ENCODE measurements at regions not wholly inside any gene's neighbourhood (a gene's known extent, or its start where the extent isn't known, plus 50 kb on each side); places are given as distances from the start of the nearest gene placed in this dataset.
"Not testable (repeated sequence)": the region's sequence is repeated elsewhere in the genome, so short reads cannot be mapped to it uniquely, and the experiment has no call there.

DNA sequence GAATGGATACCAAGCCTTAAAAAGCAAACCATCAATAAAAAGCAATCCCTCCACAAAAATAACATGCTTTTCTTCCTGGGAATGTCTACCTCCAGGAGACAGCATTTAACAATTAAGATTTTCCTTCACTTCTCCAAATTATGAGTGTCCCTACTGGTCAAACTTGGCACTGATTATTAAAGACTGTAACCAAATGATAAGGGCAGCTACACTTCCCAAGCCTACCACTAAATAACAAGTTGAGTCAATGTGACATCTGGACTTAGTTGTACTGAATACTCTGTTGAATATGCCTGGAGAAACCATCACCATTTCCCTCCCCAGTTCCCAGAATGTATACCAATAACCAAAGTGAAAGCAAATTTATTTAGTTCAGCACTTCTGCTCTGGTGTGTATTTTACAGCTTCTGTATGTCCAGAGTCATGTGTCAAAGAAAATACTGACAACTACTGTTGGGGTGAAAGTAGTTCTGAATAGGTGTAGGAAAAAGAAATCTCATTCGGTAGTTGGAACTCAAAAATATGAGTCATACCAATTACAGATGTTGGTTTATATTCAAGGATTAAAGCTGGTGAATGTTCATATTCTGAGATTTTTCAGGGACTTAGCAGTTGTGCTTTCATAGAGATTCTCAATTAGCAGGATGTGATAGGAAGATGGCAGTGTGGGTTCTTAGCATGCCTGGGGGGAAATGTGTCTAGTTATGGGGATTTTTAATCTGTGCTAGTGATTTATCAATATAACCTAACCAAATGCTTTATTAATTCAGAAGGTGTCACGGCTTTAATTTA is 1291.6 kb upstream of the GYPC start:
- DNase-seq (ENCODE audit: low spot score), result no peak

DNA sequence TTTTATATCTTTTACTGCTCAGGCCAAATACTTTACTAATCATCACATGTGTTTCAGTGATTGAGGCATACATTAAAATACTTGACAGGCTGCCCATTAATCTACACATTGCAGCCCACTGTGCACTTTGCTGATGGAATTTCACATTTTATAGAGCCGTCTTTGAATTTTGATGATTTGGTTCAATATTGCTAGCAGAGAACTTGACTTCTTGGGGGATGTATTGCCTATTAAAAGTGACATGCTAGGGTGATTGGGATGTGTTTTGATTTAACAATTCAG is 1291.0 kb upstream of the GYPC start:
- DNase-seq (ENCODE audit: low spot score), result no peak

DNA sequence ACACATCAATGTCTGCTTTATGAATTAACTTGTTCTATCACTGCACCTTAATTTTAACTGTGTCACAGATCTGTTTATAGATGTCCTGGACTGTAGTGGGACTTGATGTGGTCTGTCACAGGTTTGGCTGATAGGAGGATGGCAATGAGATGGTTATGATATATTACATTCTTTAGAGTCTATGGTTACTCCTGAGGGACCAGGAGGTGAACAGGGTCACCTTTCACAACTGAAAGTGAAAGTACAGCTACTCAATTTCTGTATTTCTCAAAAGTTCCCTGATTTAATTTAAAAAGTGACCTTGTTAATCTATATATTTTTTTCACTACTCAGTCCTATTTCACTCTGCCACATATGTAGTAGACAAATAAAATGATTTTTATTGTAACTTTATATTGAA is 1284.1 kb upstream of the GYPC start:
- no peak for DNase-seq (ENCODE audit: low spot score)

DNA sequence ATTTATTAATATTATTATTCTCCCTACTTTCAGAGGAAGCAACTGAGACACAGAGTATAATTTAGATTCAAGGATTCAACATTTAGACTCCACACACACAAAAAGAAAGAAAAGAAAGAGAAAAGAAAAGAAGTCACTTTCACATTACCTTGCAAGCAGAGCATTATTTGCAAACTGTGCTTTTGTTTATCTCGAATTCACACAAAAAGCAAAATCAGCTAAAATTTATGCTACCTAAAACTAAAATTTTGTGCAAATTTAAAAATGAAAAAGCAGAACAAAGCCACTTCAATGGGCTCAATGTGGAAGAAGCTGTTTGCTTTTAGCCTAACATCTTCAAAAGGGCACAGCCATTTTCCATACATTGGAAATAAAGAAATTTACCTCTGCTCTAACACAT is 1282.7 kb upstream of the GYPC start:
- no peak for DNase-seq (ENCODE audit: low spot score)

DNA sequence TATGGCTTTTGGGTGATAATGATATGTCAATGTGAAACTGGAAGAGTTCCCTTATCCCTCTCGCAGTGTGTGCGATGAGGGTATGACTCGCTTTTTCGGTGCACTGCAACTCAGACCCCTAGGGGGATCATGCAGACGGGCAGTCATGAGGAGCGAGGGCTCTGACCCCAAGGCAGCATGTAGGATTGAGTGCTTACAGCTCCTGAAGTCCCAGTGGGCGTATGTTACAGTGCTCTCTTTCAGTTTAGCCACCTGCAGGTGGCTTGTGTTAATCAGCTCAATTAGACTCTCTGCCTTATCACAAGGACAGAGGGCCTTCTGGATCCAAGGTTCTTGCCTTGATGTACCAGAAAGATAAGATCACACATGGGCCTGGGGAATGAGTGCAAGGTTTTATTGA is 1269.9 kb upstream of the GYPC start:
- DNase-seq (ENCODE audit: low spot score), result no peak

DNA sequence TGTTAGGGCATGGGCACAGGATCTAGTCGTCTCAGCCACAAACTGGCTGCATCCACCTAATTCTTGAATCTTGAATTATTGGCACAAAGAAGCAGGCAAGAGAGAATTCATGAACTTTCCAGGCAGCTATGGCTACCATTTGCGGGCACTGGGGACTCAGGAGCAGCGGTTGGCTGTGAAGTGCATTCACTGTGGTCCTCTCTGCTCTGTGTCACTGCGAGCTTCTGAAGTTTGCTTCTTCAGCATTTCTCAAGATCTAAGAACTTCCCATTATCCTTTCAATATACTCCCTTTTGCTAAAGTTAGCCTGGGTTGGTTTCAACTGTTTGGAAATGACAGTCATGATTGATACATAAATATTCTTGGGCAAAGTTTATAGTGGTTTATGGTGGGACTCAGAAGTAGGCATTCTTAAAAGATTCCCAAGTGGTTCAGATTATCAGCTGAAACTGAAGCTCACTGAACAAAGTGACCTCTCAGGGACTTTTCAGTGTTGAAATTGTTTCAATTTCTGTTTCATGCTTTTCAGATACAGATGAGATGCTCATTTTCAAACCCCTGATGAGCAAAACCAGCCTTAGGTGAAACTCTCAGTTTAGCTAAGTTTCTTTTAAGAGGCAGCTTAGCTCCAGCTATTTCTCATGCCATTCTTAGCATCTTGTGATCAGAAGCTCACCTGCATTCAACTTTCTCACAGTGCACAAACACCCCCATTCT is 1258.3 kb upstream of the GYPC start:
- no peak for DNase-seq (ENCODE audit: low spot score)

DNA sequence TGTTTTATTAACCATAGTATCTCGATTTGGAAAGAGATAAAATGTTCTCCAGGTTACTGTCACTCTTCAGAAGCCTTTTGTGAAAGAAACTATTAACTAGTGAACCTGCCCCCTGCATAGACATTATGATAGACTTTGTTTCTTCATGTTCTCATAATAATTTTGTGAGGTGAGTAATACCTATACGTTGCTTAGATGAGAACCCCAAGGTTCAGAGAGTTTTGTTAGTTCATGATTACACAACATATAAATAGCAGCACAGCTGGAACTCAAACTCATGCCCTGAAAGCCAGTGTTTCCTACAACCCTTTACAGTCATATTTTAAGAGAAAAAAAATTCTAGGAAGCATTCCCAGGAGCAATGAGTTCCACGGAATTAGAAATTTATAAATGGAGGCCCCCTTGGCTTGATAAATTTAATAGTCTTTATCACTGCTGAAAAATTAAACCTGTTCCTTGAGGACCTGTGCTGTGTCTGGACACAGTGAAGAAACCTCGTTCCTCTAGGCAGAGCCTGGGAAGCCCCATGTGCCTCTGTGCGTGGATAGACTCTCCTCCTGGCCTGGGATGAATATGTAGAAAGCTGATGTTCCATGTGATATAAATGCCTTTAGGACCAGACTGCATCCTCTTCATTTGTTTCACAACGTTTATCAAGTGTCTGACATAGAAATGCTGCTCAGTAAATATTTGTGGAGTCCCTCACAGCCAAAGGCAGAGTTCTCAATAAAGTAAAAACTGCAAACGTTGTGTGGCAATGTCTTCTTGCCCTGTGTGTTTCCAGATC is 1257.0 kb upstream of the GYPC start:
- no peak for DNase-seq (ENCODE audit: low spot score)

DNA sequence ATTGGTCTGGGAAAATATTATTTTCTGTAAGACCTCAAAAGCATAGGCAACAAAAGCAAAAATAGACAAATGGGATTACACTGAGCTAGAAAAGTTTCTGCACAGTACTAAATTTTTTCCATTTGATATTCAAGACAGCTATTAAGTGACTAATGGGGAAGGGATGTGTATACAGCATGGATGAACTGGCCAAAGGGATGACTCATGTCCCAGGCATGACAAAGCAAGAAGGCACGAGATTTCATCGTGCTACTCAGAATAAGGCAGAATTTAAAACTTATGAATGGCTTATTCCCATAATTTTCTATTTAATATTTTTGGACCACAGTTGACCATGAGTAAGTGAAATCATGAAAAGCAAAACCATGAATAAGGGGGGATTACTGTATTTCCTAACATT is 1250.1 kb upstream of the GYPC start:
- peak; percentile 89 for DNase-seq (ENCODE audit: low spot score)

DNA sequence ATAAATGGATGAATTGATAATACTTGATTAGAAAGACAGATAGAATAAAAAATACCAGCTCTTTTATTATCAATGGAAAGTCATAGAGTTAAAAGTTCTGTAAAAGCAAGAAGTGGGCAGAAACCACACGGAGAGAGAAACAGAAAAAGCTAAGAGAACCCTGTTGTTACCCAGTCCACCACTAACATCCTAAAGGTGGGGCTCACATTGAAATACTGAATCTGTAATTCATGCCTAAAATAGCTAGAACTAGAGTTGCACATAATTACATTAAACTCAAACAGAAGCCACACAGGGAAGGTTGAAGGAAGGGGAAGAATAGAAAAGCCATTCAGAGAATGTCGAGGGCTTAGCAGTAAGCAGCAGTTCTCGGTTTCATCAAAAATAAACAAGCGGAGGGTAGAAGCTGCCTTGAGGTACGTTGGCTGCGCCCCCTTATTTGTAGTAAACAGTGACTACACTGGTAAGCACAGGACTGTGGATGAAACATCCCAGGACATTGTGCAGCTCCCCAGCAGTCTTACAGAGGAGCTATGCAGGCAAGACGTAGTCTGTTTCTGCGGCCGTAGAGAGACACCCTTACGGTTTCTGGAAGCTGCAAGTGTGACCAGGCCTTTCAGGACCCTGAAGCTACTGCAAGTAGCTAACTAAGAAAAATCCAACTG is 1247.0 kb upstream of the GYPC start:
- no peak for DNase-seq (ENCODE audit: low spot score)

DNA sequence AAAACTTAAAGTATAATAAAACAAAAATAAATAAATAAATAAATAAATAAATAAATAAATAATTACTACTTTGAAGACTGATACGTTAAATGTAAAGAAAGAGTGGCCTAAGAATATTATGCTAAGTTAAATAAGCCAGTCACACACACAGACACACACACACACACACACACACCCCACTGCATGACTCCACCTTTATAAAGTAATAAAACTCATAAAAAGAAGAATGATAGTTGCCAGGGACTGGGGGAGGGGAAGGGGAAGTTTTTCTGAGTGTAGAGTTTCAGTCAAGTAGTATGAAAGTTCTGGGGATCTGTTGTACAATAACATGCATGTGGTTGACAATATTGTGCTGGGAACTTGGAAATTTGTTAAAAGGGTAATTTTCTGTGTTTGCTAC is 1237.5 kb upstream of the GYPC start:
- DNase-seq (ENCODE audit: low spot score), result no peak

DNA sequence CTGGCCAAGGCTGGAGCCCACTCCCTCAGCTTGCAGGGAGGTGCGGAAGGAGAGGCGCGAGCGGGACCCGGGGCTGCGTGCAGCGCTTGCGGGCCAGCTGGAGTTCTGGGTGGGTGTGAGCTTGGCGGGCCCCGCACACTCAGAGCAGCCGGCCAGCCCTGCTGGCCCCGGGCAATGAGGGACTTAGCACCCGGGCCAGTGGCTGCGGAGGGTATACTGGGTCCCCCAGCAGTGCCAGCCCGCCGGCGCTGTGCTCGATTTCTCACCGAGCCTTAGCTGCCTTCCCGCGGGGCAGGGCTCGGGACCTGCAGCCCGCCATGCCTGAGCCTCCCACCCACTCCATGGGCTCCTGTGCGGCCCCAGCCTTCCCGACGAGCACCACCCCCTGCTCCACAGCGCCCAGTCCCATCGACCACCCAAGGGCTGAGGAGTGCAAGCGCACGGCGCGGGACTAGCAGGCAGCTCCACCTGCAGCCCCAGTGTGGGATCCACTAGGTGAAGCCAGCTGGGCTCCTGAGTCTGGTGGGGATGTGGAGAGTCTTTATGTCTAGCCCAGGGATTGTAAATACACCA is 1233.7 kb upstream of the GYPC start:
- not testable (repeated sequence) for DNase-seq (ENCODE audit: low spot score)

DNA sequence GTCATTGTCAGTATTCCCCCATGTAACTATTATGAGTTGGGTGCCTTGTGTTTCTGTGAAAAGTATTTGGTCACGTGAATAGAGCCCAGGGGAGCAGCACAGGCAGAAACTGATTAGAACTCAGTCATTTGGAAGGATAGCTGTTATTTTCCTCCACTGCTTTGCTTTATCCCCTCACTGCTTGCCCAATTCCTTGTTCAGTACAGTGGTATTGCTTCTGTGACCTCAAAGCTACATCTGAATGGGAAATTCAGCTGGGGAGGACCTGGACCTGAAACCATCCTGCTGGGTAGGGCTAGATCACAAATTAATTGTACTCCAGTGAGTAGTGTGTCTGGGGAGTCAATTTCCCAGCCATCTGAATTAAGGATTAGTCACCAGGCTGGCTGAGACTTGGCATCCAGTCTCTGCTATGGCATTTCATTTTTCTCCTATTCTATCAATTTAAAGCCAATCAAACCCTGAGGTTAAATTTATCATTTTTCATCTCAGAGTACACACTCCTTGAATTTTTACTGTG is 1231.6 kb upstream of the GYPC start:
- DNase-seq (ENCODE audit: low spot score), result no peak

DNA sequence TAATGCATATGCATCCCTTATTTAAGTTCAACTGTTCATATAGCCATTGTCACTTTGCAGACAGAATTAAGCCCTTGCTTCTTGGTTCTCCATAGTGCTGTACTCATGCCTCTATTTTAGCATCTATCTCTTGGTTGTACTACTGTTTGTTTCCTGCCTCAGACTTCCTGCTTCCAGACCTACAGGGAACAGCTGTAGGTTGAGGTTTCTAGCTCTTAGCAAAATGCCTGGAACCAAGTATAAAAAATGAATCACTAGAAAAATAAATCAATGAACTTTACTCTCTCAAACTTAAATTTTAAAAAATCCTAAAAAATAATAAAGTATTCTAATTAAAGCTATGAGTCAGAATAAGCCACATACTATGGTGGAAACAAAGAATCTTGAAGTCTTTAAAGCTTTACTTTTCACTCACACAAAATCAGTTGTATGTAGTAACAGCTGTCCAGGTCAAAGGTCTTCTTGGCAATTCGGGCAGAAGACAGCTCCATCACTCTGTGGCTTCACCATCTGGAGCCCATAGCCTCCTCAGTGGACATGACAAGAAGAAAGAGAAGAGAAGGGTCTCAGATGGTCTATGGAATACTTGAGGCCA is 1228.1 kb upstream of the GYPC start:
- no peak for DNase-seq (ENCODE audit: low spot score)

DNA sequence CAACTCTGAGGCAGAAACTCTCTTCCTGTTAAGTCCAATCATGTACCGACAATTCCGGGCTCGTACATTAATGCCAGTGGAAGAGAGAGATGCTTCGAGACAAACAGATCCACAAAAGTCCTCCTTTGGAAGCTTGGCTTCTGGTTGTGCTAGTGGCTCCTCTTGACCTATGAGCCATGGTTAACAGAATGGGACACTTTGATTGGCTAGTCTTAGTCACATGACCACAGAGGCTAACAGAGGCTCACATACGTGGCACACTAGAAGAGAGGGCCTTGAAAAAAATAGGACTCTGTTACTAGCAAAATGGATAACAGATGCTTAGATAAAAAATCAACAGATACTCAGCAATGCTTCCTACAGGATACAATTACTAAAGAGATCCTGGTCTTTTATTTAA is 1211.9 kb upstream of the GYPC start:
- no peak for DNase-seq (ENCODE audit: low spot score)

DNA sequence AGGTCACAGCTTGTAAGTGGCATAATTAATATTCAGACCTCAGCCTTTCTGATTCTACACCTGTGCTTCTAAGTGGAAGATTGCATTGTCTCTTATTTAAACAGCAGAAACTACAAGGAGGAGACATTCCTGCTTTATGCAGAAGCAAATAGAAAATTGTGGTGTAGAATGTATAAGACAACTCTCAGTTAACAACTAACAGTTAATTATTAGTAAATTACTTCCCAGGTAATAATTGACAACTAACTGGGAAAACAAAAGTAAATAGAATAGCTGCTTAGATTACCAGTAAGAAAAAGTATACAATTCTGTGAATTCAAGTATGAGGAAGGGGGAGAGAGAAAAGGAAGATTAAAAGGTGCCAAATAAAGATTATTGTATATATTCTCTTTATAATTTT is 1210.5 kb upstream of the GYPC start:
- no peak for DNase-seq (ENCODE audit: low spot score)

DNA sequence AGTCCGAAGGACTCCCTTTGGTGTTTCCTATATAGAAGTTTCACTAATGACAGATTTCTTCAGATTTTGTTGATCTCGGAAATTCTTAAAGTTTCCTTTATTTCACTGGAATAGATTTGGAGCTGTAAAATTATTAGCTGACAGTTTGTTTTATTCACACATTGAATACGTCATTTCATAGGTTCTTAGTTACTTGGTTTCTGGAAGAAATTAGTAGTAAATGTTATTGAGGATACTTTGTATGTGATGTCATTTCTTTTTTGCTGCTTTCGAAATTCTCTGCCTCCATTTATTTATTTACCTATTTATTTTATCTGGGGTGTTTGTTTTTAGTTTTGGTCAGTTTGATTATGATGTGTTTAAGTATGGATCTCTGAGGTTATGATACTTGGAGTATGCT is 1205.9 kb upstream of the GYPC start:
- DNase-seq (ENCODE audit: low spot score), result no peak

DNA sequence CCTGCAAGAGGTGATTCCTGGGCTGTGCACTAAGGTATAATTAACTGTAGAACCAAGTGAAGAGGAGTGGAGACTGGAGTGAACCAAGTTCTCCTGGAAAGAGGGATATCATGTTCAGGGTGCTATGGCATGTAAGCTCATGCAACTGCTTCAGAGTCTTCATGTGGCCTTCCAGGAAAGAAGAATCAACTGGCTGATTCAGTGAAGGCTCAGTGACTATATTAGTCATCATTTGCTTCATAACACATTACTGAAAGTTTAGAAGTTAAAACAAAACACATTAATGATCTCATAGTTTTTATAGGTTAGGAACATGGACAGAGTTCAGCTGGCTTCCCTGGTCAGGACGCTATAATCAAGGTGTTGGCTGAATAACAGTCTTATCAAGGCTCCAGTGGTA is 1200.8 kb upstream of the GYPC start:
- DNase-seq (ENCODE audit: low spot score), result no peak

DNA sequence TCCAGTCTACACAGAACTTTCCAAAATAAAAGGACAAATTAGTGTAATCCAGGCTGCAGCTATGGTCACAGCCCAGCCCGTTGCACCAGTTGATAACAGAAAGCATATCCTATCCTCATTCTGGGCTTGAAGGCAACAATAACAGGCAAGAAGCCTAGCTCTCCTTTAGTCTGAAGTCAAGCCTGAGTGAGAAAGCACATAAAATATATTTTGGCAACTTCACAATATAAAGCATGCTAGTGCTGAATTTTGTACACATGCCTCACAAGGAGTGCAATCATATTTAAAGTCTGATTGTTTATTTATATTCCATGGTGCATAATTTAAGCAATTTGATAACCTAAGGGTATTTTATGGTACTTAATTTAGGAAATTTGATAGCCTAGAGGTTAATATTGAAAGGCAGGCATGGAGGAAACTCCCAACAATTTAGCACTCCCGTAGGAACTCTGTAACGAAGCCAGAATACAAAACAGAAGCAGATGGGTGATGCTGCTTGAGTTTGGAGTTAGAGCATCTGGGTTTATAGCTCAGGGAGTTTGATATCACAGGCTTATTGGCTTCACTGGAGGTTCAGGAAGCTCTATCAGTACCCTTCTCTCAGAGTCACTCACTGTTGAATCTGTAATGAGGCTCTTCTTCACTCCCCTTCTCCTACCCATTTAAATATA is 1199.1 kb upstream of the GYPC start:
- no peak for DNase-seq (ENCODE audit: low spot score)

DNA sequence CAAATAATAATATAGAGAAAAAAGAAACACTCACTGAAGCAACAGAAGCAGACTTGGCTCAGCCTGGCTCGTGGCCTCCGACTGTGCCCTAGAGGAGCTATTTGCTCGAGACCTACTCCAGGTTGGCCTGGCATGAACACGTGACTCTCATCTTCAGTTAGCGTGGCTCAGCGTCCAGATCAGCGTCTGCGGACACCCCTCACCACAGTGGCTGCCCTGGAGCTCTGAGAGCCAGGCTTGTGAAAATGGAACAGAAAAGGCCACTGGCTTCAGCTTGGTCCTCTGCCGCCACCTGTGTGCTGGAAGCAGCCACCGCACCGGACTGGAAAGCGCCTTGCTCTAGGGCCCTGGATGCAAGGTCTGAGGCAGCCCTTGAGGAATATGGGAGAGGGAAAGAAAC is 1184.0 kb upstream of the GYPC start:
- DNase-seq (ENCODE audit: low spot score), result peak; percentile 2

DNA sequence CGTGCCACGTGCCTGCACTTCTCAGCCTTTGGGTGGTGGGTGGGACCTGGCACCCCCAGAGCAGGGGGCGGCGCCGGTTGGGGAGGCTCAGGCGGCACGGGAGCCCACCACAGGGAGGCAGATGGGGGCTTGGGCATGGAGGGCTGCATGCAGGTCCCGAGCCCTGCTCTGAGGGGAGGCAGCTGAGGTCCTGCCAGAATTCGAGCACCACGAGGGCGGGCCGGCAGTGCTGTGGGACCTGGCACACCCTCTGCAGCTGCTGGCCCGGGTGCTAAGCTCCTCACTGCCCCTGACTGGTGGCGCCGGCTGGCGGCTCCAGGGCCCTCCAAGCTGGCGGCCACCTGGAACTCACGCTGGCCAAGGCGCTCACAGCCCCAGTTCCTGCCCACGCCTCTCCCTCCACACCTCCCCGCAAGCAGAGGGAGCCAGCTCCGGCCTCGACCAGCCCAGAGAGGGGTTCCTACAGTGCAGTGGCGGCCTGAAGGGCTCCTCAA is 1176.8 kb upstream of the GYPC start:
- no peak for DNase-seq (ENCODE audit: low spot score)

DNA sequence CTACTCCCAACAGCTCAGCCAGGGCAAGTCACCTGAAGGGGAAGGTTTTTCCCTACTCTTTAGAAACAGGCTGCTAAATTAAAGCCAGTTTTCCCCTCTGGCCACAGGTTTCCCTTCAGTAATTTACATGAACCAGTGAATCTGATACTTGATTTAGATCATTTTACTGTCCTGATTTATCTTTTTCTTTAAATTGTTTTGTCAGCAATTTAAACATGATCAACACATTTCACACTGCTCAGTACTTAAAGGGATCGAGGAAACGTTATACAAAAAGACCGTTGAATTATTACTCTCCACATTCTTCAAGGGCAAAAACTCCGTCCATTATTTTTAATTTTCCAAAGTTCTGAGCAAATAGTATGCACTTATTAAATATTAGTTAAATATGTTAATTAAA is 1165.7 kb upstream of the GYPC start:
- DNase-seq (ENCODE audit: low spot score), result no peak
